SK-N-SH (cell line): ENCODE measurements at regions not wholly inside any gene's neighbourhood (a gene's known extent, or its start where the extent isn't known, plus 50 kb on each side); places are given as distances from the start of the nearest gene placed in this dataset.

Experiments used
- CTCF ChIA-PET: fragments of 300-600, 350-600 bp; formaldehyde crosslinking; extraction: SDS; loops from one replicate; lab custom pipeline; 2021; lab: Yijun Ruan, JAX
- POLR2A ChIA-PET: fragments of 350-600 bp; sonication (Branson Sonifier 250); formaldehyde crosslinking; extraction: SDS; loops from one replicate; lab custom pipeline; 2020; ENCODE audit warnings: antibody characterized with exemption, inconsistent platforms; lab: Yijun Ruan, JAX
- DNase-seq: peaks from one replicate; pipeline ENCODE4 v3.0.0; 2012
- H2AFZ ChIP-seq: fragments of 200-600 bp; sonication (generic); 2 replicates; pipeline ENCODE4 v1.8.1; 2016; ENCODE audit warnings: antibody characterized with exemption, mild to moderate bottlenecking, low read depth
- H3F3A ChIP-seq: fragments of 200-600 bp; sonication (generic); replicated peaks from 2 replicates; pipeline ENCODE3; 2016; ENCODE audit warnings: antibody characterized with exemption, mild to moderate bottlenecking; ENCODE audit not compliant: insufficient read depth
- H3K27ac ChIP-seq, 2 experiments: fragments of 200-500 bp in 1 of 2; fragments of 200-600 bp in 1 of 2; sonication (Bioruptor generic) in 1 of 2; sonication (generic), shearing (Covaris generic) in 1 of 2; 2 replicates each; pipeline versions ENCODE4 v1.5.1 to v1.6.1; 2014 to 2016; ENCODE audit warnings: low read depth in 2 of 2, inconsistent platforms in 1 of 2, low read length in 1 of 2, mild to moderate bottlenecking in 1 of 2, mixed read lengths in 1 of 2
- H3K27me3 ChIP-seq: fragments of 200-600 bp; sonication (generic), shearing (Covaris generic); 2 replicates; pipeline ENCODE4 v1.6.1; 2016; ENCODE audit warnings: mixed run types; ENCODE audit not compliant: insufficient read depth
- H3K36me3 ChIP-seq, 2 experiments: fragments of 200-500 bp in 1 of 2; fragments of 200-600 bp in 1 of 2; sonication (Bioruptor generic) in 1 of 2; sonication (generic) in 1 of 2; replicated peaks in 1 of 2; 2 replicates each; pipeline versions ENCODE3 to v1.5.1; 2014 to 2016; ENCODE audit warnings: low read length in 1 of 2, mild to moderate bottlenecking in 1 of 2; ENCODE audit not compliant: insufficient read depth in 2 of 2, control insufficient read depth in 1 of 2
- H3K4me1 ChIP-seq, 2 experiments: fragments of 200-500 bp in 1 of 2; fragments of 200-600 bp in 1 of 2; sonication (Bioruptor generic) in 1 of 2; sonication (generic), shearing (Covaris generic) in 1 of 2; 2 replicates each; pipeline versions ENCODE4 v1.5.1 to v1.6.1; 2014 to 2016; ENCODE audit warnings: low read depth in 1 of 2, low read length in 1 of 2, mixed run types in 1 of 2; ENCODE audit not compliant: insufficient read depth in 2 of 2, control insufficient read depth in 1 of 2
- H3K4me2 ChIP-seq: fragments of 200-600 bp; sonication (generic), shearing (Covaris generic); 2 replicates; pipeline ENCODE4 v1.6.1; 2017; ENCODE audit warnings: mixed run types
- H3K4me3 ChIP-seq, 2 experiments: fragments of 200-500 bp in 1 of 2; fragments of 200-600 bp in 1 of 2; sonication (Bioruptor generic) in 1 of 2; sonication (generic), shearing (Covaris generic) in 1 of 2; 2 replicates each; pipeline versions ENCODE4 v1.5.1 to v1.8.1; 2014 to 2016; ENCODE audit warnings: low read depth in 2 of 2, inconsistent platforms in 1 of 2, low read length in 1 of 2, mild to moderate bottlenecking in 1 of 2, mixed read lengths in 1 of 2, moderate library complexity in 1 of 2
- H3K79me2 ChIP-seq: fragments of 200-600 bp; sonication (generic); 2 replicates; pipeline ENCODE4 v1.8.1; 2017; ENCODE audit warnings: mild to moderate bottlenecking; ENCODE audit not compliant: insufficient read depth
- H3K9ac ChIP-seq: fragments of 200-600 bp; sonication (generic); 2 replicates; pipeline ENCODE4 v1.6.1; 2017; ENCODE audit warnings: mixed run types
- H3K9me2 ChIP-seq: fragments of 200-600 bp; sonication (generic); 2 replicates; pipeline ENCODE4 v1.6.1; 2017; ENCODE audit warnings: mixed run types
- H3K9me3 ChIP-seq: fragments of 200-600 bp; sonication (generic); 2 replicates; pipeline ENCODE4 v1.6.1; 2017; ENCODE audit warnings: mixed run types, mild to moderate bottlenecking, moderate library complexity
- H4K20me1 ChIP-seq: fragments of 200-600 bp; sonication (generic); 2 replicates; pipeline ENCODE4 v1.6.1; 2017; ENCODE audit warnings: mild to moderate bottlenecking, mixed run types; ENCODE audit not compliant: insufficient read depth
- FOSL2 ChIP-seq: IDR thresholded peaks from 2 replicates; pipeline ENCODE4 v1.4.0; 2012; ENCODE audit warnings: low read depth, mild to moderate bottlenecking, moderate library complexity, borderline replicate concordance
- MEF2A ChIP-seq: IDR thresholded peaks from 2 replicates; pipeline ENCODE4 v1.4.0; 2012; ENCODE audit warnings: low read depth, borderline replicate concordance
- NFIC ChIP-seq: IDR thresholded peaks from 2 replicates; pipeline ENCODE4 v1.4.0; 2012; ENCODE audit warnings: borderline replicate concordance
- RCOR1 ChIP-seq: fragments of 150-350 bp; IDR thresholded peaks from 2 replicates; pipeline ENCODE4 v1.6.1; 2017; ENCODE audit warnings: antibody characterized with exemption, low read length
- REST ChIP-seq: IDR thresholded peaks from 2 replicates; pipeline ENCODE4 v1.6.1; 2012; ENCODE audit warnings: mild to moderate bottlenecking, low read depth, low read length, moderate library complexity
- SMC3 ChIP-seq: IDR thresholded peaks from 2 replicates; pipeline ENCODE4 v1.6.1; 2012; ENCODE audit warnings: low read depth, low read length, improper control_type of control experiment
- ZBTB33 ChIP-seq: IDR thresholded peaks from 2 replicates; pipeline ENCODE4 v1.4.0; 2012; ENCODE audit warnings: low read depth, borderline replicate concordance
- WGBS: methylation state at CpG from one replicate; pipeline ENCODE4 v1.1.6; 2017; ENCODE audit warnings: low lambda C conversion rate; 5-methylcytosine and 5-hydroxymethylcytosine counted together

- 49% methylated on average over 5 of the region's 5 CpGs for WGBS
- POLR2A ChIA-PET: no interaction called here
- Histone ChIP-seq H3K27ac (peak overlapping the region in 1 of 2 experiments; percentile 69; a peak in 2 of 4 replicates), H3K36me3 (no peaks in the 10 kb centered on the region), H3K9me3 (no peaks in the 10 kb centered on the region), H3K4me2 (no peak overlapping the region), H3K9ac (no peak overlapping the region), H3K4me3 (no peak overlapping the region), H4K20me1 (no peaks in the 10 kb centered on the region), H3K27me3 (no peaks in the 10 kb centered on the region), H3K4me1 (peaks cover 0 to 4% of the 10 kb centered on the region in 2 experiments; a peak in 2 of 4 replicates), H3F3A (no peaks in the 10 kb centered on the region), H3K9me2 (no peaks in the 10 kb centered on the region), H2AFZ (no peak overlapping the region), H3K79me2 (no peaks in the 10 kb centered on the region)
- CTCF ChIA-PET: interaction anchor here (1.1 to 2.9 kb wide), 3 partner anchors 87 to 315 kb away, joined by 4 to 10 read pairs (median 6); no protein-coding TSS in a partner anchor
- TF ChIP-seq ZBTB33: no peak
- TF ChIP-seq NFIC: no peak
- no peak for TF ChIP-seq FOSL2
- DNase-seq: no peak
These were observed 125.9 kb downstream of the EBLN2 start for GRCh38 chr3:73187328-73187727.

GRCh38 chr3:73188707-73189106, 127.2 kb downstream of the EBLN2 start:
- Histone ChIP-seq H3K4me2 (no peak overlapping the region), H3K36me3 (no peaks in the 10 kb centered on the region), H3K9me2 (no peaks in the 10 kb centered on the region), H3K4me3 (no peak overlapping the region), H3K9ac (no peak overlapping the region), H4K20me1 (no peaks in the 10 kb centered on the region), H3K27ac (no peak overlapping the region), H3K9me3 (no peaks in the 10 kb centered on the region), H3F3A (no peaks in the 10 kb centered on the region), H3K4me1 (peaks cover 0 to 8% of the 10 kb centered on the region in 2 experiments; a peak in 2 of 4 replicates), H3K79me2 (no peaks in the 10 kb centered on the region), H3K27me3 (no peaks in the 10 kb centered on the region), H2AFZ (no peak overlapping the region)
- CTCF ChIA-PET: interaction anchor here (0.6 to 1.8 kb wide), 2 partner anchors 234 to 243 kb away, joined by 3 to 6 read pairs; no protein-coding TSS in a partner anchor
- POLR2A ChIA-PET: no interaction called here
- no peak for DNase-seq
- TF ChIP-seq REST (no peak), RCOR1 (no peak), MEF2A (no peak), SMC3 (no peak)
